ENCODE measurements at regions not wholly inside any gene's neighbourhood (a gene's known extent, or its start where the extent isn't known, plus 50 kb on each side); places are given as distances from the start of the nearest gene placed in this dataset.

DNA sequence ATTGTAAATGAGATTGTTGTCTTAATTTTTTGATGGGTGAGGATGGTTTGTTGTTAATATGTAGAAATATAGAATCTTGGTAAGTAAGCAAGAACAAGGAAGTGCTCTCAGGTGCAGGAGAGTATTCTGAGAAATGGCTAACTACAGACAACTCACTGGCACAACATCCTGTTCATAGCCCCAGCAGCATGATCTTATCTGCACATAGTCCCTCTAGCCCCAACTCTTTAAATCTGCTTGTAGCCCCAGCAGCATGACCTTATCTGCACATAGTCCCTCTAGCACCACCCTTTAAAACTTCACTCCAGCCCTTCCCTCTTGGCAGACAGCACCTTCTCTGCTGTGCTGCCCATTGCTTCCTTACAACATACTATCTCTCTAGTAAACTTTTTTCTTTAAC lies 1957.1 kb upstream of the ADGRL3 start:
- no peak for DNase-seq (ENCODE audit: extremely low read depth, low read depth)
- no peak overlapping the region for H3K4me3 ChIP-seq (replicated peaks; ENCODE audit: low read depth, low read length)
- TF ChIP-seq CTCF (IDR thresholded peaks at IDR 0.05; ENCODE audit: low read depth, low read length, missing control alignments) = no peak

GRCh38 chr4:59247032-59247431 lies 1953.1 kb upstream of the ADGRL3 start:
- H3K4me3 ChIP-seq (replicated peaks; ENCODE audit: low read depth, low read length) = no peak overlapping the region
- no peak for TF ChIP-seq CTCF (IDR thresholded peaks at IDR 0.05; ENCODE audit: low read depth, low read length, missing control alignments)
- DNase-seq (ENCODE audit: extremely low read depth, low read depth) = no peak

GRCh38 chr4:59248313-59248712 lies 1951.8 kb upstream of the ADGRL3 start:
- no peak for DNase-seq (ENCODE audit: extremely low read depth, low read depth)
- TF ChIP-seq CTCF (IDR thresholded peaks at IDR 0.05; ENCODE audit: low read depth, low read length, missing control alignments) = no peak
- no peak overlapping the region for H3K4me3 ChIP-seq (replicated peaks; ENCODE audit: low read depth, low read length)

DNA sequence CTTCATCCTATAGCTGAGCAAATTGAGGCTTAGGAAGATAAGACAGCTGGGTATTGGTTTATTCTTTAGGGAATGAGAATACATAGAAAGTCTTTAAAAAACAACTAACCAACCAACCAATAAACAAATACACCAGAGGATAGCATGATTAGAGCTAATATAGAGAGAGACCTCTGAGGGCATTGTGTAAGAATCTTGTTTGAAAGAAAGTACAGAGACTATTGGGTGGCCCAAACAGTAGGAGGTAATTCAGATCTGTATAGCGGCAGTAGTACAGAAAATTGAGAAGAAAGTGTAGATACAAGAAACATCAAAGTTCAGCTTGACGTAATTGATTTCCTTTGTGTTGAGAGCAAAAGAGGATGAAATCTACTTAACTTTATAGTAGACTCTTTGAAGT lies 1951.0 kb upstream of the ADGRL3 start:
- no peak for DNase-seq (ENCODE audit: extremely low read depth, low read depth)
- TF ChIP-seq CTCF (IDR thresholded peaks at IDR 0.05; ENCODE audit: low read depth, low read length, missing control alignments) = no peak
- H3K4me3 ChIP-seq (replicated peaks; ENCODE audit: low read depth, low read length) = no peak overlapping the region

GRCh38 chr4:59258002-59258401 lies 1942.1 kb upstream of the ADGRL3 start:
- H3K4me3 ChIP-seq (replicated peaks; ENCODE audit: low read depth, low read length) = no peak overlapping the region
- no peak for TF ChIP-seq CTCF (IDR thresholded peaks at IDR 0.05; ENCODE audit: low read depth, low read length, missing control alignments)

GRCh38 chr4:59307609-59308008 lies 1892.5 kb upstream of the ADGRL3 start:
- no peak overlapping the region for H3K4me3 ChIP-seq (replicated peaks; ENCODE audit: low read depth, low read length)
- no peak for DNase-seq (ENCODE audit: extremely low read depth, low read depth)
- TF ChIP-seq CTCF (IDR thresholded peaks at IDR 0.05; ENCODE audit: low read depth, low read length, missing control alignments) = no peak

More at GRCh38 chr4:59258002-59258401, 1942.1 kb upstream of the ADGRL3 start:
- DNase-seq (ENCODE audit: extremely low read depth, low read depth) = no peak

DNA sequence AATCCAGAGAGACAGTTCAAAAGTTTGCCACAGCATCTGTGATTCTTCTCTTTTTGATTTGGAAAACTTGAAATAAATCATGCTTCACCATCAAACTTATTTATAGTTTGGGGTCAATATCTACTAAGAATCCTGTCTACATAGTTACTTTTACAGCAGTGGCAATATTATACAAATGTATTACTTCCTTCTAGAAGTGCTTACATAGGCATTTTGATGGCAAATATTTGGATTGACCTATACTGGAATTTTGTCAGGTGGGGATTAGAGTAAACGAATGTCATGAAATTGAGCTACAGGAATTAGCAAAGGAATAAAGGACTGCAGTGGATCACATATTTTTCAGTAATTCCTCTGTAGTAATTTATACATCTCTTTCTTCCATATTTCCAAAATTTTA lies 1885.5 kb upstream of the ADGRL3 start:
- no peak for TF ChIP-seq CTCF (IDR thresholded peaks at IDR 0.05; ENCODE audit: low read depth, low read length, missing control alignments)
- no peak overlapping the region for H3K4me3 ChIP-seq (replicated peaks; ENCODE audit: low read depth, low read length)
- no peak for DNase-seq (ENCODE audit: extremely low read depth, low read depth)
